Hepatic stellate cell (primary cell): ENCODE measurements at regions not wholly inside any gene's neighbourhood (a gene's known extent, or its start where the extent isn't known, plus 50 kb on each side); places are given as distances from the start of the nearest gene placed in this dataset.
"Not testable (repeated sequence)": the region's sequence is repeated elsewhere in the genome, so short reads cannot be mapped to it uniquely, and the experiment has no call there.

Source experiments
- DNase-seq: peaks from one replicate; pipeline ENCODE4 v3.0.0; 2011; ENCODE audit warnings: low spot score

DNA sequence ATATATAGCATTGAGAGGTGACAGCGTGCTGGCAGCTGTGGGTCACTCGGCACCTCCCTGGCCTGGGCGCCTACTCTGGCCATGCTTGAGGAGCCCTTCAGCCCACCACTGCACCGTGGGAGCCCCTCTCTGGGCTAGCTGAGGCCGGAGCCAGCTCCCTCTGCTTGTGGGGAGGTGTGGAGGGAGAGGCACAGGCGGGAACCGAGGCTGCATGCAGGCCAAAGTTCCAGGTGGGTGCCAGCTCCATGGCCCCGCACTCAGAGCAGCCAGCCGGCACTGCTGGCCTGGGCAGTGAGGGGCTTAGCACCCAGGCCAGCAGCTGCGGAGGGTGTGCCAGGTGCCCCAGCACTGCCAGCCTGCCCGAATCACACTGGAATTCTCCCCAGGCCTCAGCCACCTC, 299.9 kb upstream of the PABPC4L start:
- DNase-seq: not testable (repeated sequence)

DNA sequence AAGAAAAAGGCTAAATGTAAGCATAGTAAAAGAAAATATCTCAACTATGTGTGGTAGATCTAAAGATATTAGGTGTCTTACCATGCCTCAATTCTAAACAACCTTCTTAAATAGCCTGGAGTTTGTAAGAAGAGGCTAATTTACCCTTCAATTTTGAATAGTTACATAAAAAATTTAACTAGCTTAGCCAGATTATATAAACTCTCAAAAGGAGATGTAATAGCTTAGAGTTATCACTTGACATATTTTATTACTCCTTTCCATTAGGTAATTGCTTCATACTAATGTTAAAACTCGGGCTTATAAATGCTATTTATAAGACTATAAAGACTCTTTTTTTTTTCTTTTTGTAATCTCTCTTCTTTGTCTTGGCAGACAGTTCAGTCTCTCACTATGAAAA, 297.5 kb upstream of the PABPC4L start:
- no peak for DNase-seq

DNA sequence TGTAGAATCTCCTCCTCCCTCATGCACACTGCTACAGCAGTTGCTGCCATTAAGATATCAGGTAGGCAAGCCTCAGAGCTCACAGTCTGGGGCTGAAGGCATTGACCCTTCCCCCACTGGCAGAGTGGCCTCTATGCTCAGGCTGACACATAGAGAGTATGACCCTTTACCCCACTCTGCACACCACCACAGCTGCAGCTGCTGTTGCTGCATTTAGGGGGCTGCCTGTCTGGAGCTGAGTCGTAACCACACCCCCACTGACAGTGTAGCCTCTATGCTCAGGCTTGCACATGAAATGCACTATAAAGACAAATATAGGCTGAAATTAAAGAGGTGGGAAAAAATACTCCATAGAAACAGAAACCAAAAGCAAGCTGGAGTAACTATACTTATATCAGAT, 289.3 kb upstream of the PABPC4L start:
- no peak for DNase-seq

DNA sequence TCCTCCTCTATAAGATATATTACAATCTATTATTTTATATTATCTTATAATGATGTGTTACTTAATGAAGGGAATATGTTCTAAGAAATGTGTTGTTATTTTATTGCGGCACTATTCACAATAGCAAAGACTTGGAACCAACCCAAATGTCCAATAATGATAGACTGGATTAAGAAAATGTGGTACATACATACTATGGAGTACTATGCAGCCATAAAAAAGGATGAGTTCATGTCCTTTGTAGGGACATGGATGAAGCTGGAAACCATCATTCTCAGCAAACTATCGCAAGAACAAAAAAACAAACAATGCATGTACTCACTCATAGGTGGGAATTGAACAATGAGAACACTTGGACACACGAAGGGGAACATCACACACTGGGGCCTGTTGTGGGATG, 281.9 kb upstream of the PABPC4L start:
- not testable (repeated sequence) for DNase-seq

DNA sequence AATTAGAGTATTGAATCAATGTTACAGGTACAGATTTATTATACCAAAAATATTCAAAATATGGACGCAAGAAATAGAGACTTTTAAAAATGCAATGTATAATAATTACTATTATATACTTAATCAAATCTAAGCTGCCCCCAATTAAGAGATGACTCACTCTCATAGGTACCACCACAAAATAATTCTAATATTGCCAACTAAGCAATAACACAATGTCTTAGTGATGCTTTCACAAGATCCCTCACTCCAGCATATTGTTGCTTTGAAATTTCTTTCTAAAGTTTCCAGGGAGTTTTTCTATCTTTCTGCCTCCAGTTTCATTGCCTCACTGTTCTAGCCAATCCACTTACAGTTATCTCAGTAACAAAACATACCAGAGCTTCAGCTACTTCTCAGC, 270.0 kb upstream of the PABPC4L start:
- no peak for DNase-seq

DNA sequence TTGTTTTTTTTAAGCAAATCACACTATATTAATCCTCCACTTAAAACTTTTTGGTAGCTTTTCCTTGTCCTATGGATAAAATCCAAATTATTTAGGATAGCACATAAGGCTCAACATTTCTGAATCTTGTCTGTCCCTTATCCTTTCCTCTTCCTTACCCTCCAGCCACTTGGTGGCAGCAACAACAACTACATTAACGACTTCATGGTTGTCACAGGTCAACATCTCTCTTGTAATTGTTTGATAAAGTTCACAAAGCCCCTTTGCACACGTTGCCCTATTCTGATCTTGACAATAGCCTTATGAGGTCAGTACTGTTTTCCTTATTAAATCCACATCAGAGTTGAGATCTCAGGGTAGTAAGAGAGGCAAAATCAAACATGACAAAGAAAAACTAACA, 269.0 kb upstream of the PABPC4L start:
- no peak for DNase-seq

DNA sequence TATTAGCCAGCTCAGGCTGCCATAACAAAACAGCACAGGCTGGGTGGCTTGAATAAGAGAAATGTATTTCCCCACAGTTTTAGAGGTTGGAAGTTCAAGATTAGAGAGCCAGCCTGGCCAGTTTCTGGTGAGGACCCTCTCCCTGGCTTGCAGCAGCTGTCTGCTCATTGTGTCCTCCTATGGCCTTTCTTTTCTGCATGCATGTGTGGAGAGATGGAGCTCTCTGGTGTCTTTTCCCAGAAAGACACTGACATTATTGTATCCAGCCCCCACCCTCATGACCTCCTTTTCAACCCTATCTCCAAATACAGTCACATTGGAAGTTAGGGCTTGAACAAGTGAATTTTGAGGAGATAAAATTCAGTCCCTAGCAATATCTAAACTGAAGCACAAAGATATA, 263.8 kb upstream of the PABPC4L start:
- DNase-seq: no peak

DNA sequence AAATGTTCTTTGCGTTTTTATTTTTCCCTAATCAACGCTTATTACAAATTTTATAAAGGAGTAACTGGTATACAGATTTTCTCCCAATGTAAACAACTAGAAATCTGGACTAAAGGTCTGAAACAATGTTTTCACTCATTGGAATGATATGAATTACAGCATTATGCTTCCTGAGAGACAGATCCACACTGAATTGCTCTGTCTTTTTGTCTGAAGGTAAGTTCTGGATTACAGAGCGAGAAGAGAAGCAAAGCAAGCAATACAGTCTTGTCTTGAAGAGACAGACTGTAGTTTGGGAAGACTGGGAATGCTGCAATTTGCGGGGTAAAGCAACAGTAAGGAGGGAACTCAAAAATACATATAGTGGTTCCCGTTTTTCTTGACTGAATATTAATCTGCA, 262.2 kb upstream of the PABPC4L start:
- DNase-seq: no peak

DNA sequence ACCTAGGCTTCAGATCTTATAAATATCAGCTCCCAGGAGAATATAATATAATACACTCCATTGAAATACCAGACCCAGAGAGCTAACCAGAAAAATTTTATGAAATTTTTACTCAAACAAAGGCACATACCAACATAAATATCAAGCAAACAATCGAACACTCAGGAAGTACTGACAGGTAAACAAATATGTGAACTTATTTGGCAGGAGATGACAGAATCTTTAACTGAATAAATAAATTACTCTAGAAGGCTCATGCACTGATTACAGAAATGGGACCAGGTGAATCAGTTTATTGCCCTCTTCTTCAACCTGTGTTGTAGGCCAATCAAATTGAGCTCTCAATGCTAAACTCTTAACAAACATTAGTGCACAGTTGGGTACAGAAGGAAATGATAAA, 225.2 kb upstream of the PABPC4L start:
- no peak for DNase-seq

DNA sequence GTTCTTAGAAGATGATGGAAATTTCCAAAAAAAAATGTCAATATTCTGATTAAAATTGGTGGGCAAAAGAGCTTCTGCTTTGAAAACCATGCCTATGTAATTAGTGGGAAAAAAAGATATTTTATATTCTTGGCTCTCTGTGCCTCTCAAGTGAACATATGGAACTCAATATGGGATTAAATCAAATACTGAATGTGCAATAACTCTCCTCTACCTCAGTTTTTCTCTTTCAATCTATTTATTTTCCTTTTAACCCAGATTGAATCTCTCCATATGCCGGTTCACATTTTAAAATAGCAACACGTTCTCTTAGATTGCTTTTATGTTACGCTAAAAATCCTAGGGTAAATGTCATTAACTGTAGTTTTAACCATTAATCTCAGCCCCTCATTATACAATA, 224.2 kb upstream of the PABPC4L start:
- DNase-seq: no peak

DNA sequence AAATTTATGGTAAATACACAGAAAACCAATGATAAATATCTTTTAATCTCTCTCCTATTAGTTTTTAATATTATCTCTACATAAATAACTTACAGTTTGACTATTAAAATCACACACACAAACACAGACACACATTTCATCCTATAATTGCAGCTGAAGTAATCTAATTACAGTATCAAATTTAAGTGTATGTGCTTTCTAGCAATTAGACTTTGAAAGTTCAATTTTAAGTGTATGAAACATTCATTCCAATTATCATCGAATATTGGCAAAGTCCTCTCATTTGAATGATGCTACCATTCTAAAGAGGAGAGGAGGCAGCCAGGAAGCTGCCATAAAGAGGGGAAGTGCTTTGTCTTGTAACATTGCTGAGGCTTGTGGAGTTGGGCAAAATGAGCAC, 221.2 kb upstream of the PABPC4L start:
- no peak for DNase-seq

DNA sequence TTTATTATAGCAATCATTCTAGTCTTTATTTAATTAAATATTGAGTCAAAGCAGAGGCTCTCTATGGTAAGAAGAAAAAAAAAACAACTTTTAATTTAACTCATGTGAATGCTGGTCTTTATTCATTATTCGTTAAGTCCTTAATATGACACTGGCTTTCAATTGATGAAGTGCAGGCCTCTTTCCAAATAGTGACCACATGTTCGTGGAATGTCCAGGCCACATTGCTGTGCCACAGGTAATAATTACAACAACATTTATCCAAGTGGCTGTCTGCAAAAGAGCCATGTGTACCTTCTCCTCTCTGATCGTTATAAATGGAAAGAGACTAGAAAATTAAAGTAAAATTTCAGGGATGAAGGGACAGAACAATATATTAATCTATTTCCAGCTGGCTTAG, 220.1 kb upstream of the PABPC4L start:
- no peak for DNase-seq

DNA sequence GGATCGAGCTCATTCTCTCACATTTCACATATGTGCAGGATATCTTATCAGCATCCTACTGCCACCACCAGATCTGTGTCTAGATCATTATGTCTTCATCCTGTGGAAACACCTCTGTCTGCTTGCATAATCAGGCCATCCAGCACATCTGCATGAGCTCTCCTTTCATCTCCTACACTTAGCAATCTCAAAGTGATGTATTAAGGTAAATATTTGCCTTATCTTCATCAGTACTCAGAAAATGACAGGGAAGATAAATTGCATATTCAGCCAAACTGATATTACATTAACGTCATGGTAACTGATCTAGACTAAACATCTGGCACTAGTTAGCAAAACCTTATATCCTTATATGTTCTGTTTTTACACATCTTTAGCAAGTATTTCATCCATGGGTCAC, 207.3 kb upstream of the PABPC4L start:
- DNase-seq: no peak

DNA sequence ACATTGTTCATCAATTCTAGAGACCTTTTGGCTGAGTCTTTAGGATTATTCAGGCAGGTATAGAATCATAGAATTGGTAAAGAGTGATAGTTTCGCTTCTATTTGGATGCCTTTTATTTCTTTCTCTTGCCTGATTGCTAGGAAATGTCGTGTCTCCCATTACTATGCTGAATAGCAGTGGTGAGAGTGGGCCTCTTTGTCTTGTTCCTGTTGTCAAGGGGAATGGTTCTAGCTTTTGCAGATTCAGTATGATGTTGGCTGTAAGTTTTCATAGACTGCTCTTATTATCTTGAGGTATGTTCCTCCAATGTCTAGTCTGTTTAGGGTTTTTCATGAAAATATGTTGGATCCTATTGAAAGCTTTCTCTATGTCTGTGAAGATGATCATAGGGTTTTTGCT, 200.2 kb upstream of the PABPC4L start:
- DNase-seq: no peak

DNA sequence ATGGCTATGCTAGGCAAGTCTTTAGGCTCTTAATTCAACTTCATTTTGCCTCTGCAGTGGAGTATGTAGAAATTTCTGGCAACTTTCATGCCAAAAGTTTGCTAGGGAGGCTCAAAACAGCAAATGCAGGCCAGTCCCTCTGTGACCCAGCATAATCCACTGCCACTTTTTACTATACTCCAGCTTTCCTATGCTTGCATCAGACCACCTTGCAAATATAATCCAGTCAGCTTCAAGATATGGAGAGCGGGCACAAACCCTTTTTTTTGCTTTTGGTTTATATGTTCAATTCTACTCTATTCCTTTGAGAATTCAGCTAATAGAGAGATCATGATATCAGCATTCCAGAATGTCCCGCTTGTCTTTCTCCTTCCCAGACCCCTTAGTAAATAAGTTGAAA, 192.0 kb upstream of the PABPC4L start:
- DNase-seq: no peak

DNA sequence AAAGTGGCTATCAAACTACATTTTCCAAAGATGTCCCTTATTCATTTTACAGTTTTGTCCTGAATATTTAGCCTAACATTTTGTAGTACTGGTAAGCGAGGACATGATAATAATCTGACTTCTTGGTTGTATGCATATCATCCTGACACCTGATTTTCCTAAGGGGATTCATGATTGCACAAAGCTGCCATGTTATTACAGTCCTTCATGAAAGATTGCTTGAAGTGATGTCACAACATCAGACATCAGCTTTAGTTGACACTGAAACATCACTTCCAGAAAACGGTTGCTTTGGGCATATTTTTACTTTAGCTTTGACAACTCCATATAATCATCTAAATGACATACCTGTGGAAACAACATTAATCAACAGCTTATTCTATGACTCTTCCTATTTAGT, 188.7 kb upstream of the PABPC4L start:
- no peak for DNase-seq

DNA sequence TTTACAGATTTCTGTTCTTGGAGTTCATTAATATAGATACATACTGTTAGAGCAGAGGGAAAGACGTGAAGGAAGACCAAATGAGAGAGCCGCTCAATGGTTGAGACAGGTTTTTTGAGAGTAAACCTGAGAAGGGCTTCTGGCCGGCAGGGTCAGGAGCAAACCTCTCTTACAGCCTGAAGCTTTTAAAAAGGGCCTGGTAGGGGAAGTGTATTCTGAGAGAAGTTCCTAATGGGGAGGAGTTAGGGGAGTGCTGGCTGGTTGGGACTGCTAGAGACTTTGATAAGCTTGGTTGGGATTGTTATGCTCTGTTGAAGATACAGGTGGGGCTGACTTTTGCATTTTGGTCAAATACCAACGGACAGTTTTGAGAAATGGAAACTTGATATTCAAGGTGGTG, 186.8 kb upstream of the PABPC4L start:
- DNase-seq: no peak

DNA sequence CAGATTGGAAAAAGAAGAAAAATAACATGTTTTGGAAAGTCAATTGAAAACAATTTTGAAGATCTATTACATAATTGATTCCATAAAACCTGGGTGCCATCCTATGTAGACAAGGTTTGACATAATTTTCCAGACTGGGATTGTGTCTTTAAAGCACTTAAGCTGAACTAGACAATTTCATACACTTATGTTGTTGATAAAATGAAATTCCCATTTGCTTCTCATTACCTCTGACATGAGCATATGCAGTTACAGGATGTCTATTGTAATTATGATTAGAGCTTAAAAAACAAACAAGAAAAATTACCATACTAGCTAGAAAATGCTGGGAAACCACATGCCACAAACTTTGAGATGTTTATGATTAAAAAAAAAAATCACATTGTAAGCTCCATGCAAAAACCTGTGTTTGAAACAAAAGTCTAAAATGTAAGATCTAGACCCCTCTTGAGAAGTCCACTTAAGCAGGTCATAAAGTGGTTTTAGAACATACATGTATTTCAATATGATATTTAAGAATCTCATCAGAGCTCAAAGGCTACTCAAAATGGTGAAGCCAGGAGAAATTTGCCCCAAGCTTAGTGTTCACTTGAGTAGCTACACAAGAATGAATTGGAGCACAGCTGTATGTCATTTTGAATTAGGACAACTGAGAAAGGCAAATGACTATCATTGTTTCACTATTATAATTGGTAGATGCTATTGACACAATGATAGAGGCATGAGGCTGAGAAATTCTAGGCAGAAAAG, 181.1 kb upstream of the PABPC4L start:
- no peak for DNase-seq

DNA sequence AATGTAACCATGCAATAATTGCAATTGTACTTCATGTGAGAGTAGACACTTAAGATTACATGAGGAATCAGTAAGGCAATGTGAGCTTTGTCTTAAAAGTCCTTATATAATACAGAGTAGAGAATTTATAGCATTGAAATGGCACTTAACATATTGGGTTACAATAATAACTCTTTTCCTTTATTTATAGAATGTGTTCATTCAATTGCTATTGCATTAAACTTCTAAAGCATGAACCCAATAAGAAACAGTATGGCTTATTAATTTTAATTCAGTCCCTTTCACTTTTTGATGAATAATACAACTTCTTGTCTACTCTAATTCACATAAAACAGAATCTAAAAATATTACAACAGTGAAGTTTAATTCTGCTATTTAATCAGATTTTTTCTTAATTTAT, 174.2 kb upstream of the PABPC4L start:
- DNase-seq: no peak

DNA sequence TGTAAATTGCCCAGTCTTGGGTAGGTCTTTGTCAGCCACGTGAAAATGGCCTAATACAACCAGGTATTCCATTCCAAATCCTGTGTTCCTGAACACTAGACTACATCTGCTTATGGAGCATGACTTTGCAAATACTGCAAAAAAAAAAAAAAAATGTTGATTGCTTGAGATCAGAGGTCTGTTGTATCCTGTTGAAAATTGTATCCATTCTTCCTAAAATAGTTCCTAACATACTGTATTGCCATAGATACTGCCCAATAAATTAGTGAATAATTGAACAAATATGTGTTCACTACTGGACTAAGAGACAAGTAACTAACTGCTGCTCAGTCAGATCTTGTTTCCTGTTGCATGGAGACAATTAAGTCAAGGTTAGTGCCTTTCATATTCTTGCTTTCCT, 164.3 kb upstream of the PABPC4L start:
- DNase-seq: no peak

DNA sequence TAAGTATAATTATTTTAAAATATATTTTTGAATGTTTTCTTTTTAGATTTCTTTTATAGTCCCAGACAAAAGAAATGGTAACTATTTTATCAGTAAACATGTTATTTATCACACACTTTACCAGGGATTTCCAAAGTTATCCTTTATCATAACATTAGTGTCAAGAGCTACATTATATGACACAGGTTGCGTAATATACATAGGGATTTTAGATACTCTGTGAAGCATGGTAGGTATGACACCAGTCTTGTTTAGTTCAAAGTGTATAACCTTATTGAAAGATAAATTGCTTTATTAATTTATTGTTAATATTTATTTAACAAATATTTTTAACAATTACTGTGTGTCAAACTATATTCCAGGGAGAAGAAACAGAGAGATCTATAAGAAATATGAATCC, 163.3 kb upstream of the PABPC4L start:
- no peak for DNase-seq

DNA sequence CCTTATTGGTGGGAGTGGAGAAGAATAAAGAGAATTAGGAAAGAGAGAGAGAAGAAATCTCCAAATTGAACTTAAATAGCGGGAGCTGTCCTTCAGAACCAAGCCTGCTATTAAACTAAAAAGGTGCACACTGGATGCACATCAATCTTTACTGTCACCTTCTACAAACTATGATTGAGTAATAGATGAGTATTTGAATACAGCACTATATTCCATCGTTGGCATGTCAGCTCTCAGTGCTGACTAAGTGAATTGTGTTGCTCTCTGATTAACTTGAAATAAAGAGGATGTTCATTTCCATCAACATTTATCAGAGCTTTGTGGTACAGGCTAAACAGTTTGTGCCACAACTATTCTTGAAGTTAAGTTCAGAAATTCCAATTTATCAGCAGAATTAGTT, 143.7 kb upstream of the PABPC4L start:
- no peak for DNase-seq

DNA sequence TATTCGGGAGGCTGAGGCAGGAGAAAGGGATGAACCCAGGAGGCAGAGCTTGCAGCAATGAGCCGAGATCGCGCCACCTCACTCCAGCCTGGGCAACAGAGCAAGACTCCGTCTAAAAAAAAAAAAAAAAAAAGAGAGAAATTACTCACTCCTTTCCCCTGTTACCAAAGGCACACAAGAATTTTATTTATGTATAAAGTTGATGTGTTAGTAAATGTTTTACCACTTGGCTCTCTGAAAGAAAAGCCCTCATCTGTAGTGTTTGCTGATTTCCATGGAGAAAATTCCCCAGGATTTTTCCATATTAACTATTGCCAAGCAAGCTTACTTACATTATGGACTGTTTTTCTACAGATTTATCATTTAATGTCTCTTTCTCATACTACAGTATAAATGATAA, 142.1 kb upstream of the PABPC4L start:
- no peak for DNase-seq

DNA sequence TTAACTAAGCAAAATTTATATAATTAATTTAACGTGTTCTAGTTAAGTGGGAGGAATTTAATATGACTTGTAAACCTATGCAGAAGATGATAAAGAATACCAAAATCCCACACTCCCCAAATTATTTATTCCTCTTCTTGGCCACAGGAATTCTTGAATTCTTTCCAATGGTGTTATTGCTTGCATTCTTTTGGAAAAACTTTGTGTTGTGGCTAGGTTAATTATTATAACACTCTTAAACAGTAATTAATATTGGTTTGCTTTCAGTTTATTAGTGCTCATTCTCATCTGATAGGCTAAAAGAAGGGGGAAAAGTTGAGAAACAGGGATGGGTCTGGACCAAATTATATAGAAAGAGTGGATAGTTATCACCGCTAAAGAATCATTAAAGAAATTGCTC, 141.5 kb upstream of the PABPC4L start:
- DNase-seq: no peak

DNA sequence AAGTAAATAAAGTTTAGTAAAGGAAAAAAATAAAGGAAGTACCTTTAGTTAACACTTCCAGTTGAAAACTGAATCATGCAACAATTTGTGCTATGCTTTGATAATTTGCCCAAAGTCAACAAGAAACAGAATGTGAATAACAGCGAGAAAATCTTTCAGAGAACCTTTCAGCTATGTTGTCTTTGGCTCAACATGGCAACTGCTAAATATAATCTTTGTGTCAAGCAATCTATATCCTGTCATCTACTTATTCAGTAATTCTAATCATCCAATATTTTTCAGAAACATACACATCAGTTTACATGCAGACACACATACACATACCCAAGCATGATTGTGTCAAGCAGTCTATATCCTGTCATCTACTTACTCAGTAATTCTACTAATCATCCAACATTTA, 136.0 kb upstream of the PABPC4L start:
- DNase-seq: no peak
